ENCODE measurements at regions not wholly inside any gene's neighbourhood (a gene's known extent, or its start where the extent isn't known, plus 50 kb on each side); places are given as distances from the start of the nearest gene placed in this dataset.

GRCh38 chr18:46413684-46414083, 243.3 kb downstream of the LOXHD1 start:
- H3K9ac ChIP-seq (ENCODE audit: low read length) = no peak overlapping the region
- Mint-ChIP-seq H3K27ac (ENCODE audit: unreplicated experiment) (no peak overlapping the region), H3K27me3 (ENCODE audit: low read depth, unreplicated experiment) (peaks cover 45% of the 10 kb centered on the region), H3K4me3 (ENCODE audit: unreplicated experiment) (no peak overlapping the region), H3K36me3 (ENCODE audit: low read depth, unreplicated experiment) (no peaks in the 10 kb centered on the region), H3K9me3 (ENCODE audit: unreplicated experiment) (peaks cover 3% of the 10 kb centered on the region), H3K4me1 (ENCODE audit: low read depth, unreplicated experiment) (peaks cover 21% of the 10 kb centered on the region)
- H3K27ac ChIP-seq (ENCODE audit: low read depth, low read length) = no peak overlapping the region
- H3K36me3 ChIP-seq (ENCODE audit: insufficient read depth, low read length) = no peaks in the 10 kb centered on the region
- H3K79me2 ChIP-seq (ENCODE audit: insufficient read depth, low read length) = no peaks in the 10 kb centered on the region
- no peak overlapping the region for H2AFZ ChIP-seq (ENCODE audit: low read depth, low read length)
- H3K27me3 ChIP-seq (ENCODE audit: insufficient read depth, low read length) = peaks cover 5% of the 10 kb centered on the region
- FAIRE-seq (no peak), DNase-seq (ENCODE audit: low read depth) (no peak)
- TF ChIP-seq EZH2 (IDR thresholded peaks at IDR 0.05; ENCODE audit: insufficient read depth, low read length) = no peak
- TF ChIP-seq CTCF (IDR thresholded peaks at IDR 0.05; ENCODE audit: insufficient read depth, low read depth, low read length) = no peak
- no peaks in the 10 kb centered on the region for H3K4me1 ChIP-seq (ENCODE audit: insufficient read depth, low read length)
- no peak overlapping the region for H3K4me3 ChIP-seq (ENCODE audit: insufficient read depth, low read depth, low read length)
- no peaks in the 10 kb centered on the region for H3K9me3 ChIP-seq (ENCODE audit: insufficient read depth, low read depth, low read length)
- H3K4me2 ChIP-seq (ENCODE audit: low read length) = no peak overlapping the region
- H4K20me1 ChIP-seq (ENCODE audit: insufficient read depth, low read length) = no peaks in the 10 kb centered on the region

GRCh38 chr18:46414863-46415262, 242.2 kb downstream of the LOXHD1 start:
- no peaks in the 10 kb centered on the region for H3K36me3 ChIP-seq (ENCODE audit: insufficient read depth, low read length)
- no peaks in the 10 kb centered on the region for H3K79me2 ChIP-seq (ENCODE audit: insufficient read depth, low read length)
- H3K27ac ChIP-seq (ENCODE audit: low read depth, low read length) = no peak overlapping the region
- no peaks in the 10 kb centered on the region for H3K4me1 ChIP-seq (ENCODE audit: insufficient read depth, low read length)
- H3K27ac Mint-ChIP-seq (ENCODE audit: unreplicated experiment) = no peak overlapping the region
- H3K27me3 Mint-ChIP-seq (ENCODE audit: low read depth, unreplicated experiment) = peaks cover 45% of the 10 kb centered on the region
- DNase-seq (ENCODE audit: low read depth) = no peak
- no peak overlapping the region for H3K4me2 ChIP-seq (ENCODE audit: low read length)
- no peak overlapping the region for H3K4me3 Mint-ChIP-seq (ENCODE audit: unreplicated experiment)
- no peaks in the 10 kb centered on the region for H3K9me3 ChIP-seq (ENCODE audit: insufficient read depth, low read depth, low read length)
- H2AFZ ChIP-seq (ENCODE audit: low read depth, low read length) = no peak overlapping the region
- no peak overlapping the region for H3K9ac ChIP-seq (ENCODE audit: low read length)
- no peak for FAIRE-seq
- peaks cover 5% of the 10 kb centered on the region for H3K27me3 ChIP-seq (ENCODE audit: insufficient read depth, low read length)
- H3K4me1 Mint-ChIP-seq (ENCODE audit: low read depth, unreplicated experiment) = peaks cover 15% of the 10 kb centered on the region
- TF ChIP-seq EZH2 (IDR thresholded peaks at IDR 0.05; ENCODE audit: insufficient read depth, low read length) = no peak
- no peak for TF ChIP-seq CTCF (IDR thresholded peaks at IDR 0.05; ENCODE audit: insufficient read depth, low read depth, low read length)
- H4K20me1 ChIP-seq (ENCODE audit: insufficient read depth, low read length) = no peaks in the 10 kb centered on the region
- H3K9me3 Mint-ChIP-seq (ENCODE audit: unreplicated experiment) = peaks cover 3% of the 10 kb centered on the region
- H3K36me3 Mint-ChIP-seq (ENCODE audit: low read depth, unreplicated experiment) = no peaks in the 10 kb centered on the region
- H3K4me3 ChIP-seq (ENCODE audit: insufficient read depth, low read depth, low read length) = no peak overlapping the region

- Histone ChIP-seq H2AFZ (ENCODE audit: low read depth, low read length) (no peak overlapping the region), H3K9me3 (ENCODE audit: insufficient read depth, low read depth, low read length) (no peaks in the 10 kb centered on the region), H3K9ac (ENCODE audit: low read length) (no peak overlapping the region), H3K79me2 (ENCODE audit: insufficient read depth, low read length) (no peaks in the 10 kb centered on the region), H3K27me3 (ENCODE audit: insufficient read depth, low read length) (peaks cover 3% of the 10 kb centered on the region), H3K4me3 (ENCODE audit: insufficient read depth, low read depth, low read length) (no peak overlapping the region), H3K27ac (ENCODE audit: low read depth, low read length) (no peak overlapping the region), H3K36me3 (ENCODE audit: insufficient read depth, low read length) (no peaks in the 10 kb centered on the region), H3K4me1 (ENCODE audit: insufficient read depth, low read length) (no peaks in the 10 kb centered on the region), H4K20me1 (ENCODE audit: insufficient read depth, low read length) (no peaks in the 10 kb centered on the region), H3K4me2 (ENCODE audit: low read length) (no peak overlapping the region)
- Mint-ChIP-seq H3K36me3 (ENCODE audit: low read depth, unreplicated experiment) (no peaks in the 10 kb centered on the region), H3K27ac (ENCODE audit: unreplicated experiment) (no peak overlapping the region), H3K4me1 (ENCODE audit: low read depth, unreplicated experiment) (peaks cover 15% of the 10 kb centered on the region), H3K27me3 (ENCODE audit: low read depth, unreplicated experiment) (peaks cover 45% of the 10 kb centered on the region), H3K4me3 (ENCODE audit: unreplicated experiment) (no peak overlapping the region), H3K9me3 (ENCODE audit: unreplicated experiment) (peaks cover 3% of the 10 kb centered on the region)
- DNase-seq (ENCODE audit: low read depth) (no peak), FAIRE-seq (no peak)
- TF ChIP-seq EZH2 (IDR thresholded peaks at IDR 0.05; ENCODE audit: insufficient read depth, low read length) (no peak), CTCF (IDR thresholded peaks at IDR 0.05; ENCODE audit: insufficient read depth, low read depth, low read length) (no peak)
Measured at GRCh38 chr18:46415532-46416252, 241.3 kb downstream of the LOXHD1 start.

Measured in astrocyte (in vitro differentiated cells and primary cell).